Kidney (tissue), 13 donors: ENCODE measurements at regions not wholly inside any gene's neighbourhood (a gene's known extent, or its start where the extent isn't known, plus 50 kb on each side); places are given as distances from the start of the nearest gene placed in this dataset.
"Not testable (repeated sequence)": the region's sequence is repeated elsewhere in the genome, so short reads cannot be mapped to it uniquely, and the experiment has no call there.

Source experiments
- DNase-seq, 5 donors: peaks; one replicate each; pipeline ENCODE4 v3.0.0-alpha.2; 2013 to 2020
- FAIRE-seq: peaks from 2 replicates; lab custom pipeline; 2012; peaks lifted over from hg19 to GRCh38; lab: Jason Lieb, UNC
- H3K27ac ChIP-seq, 2 donors: one replicate each; pipeline ENCODE4 v1.7.0; 2013; ENCODE audit warnings: low read depth in 2 of 2, low read length in 2 of 2, inconsistent platforms in 1 of 2
- H3K27me3 ChIP-seq: one replicate; pipeline ENCODE4 v1.7.1; 2013; ENCODE audit warnings: low read length, inconsistent platforms; ENCODE audit not compliant: control insufficient read depth, insufficient read depth
- H3K36me3 ChIP-seq, 3 donors: one replicate each; pipeline versions ENCODE4 v1.7.0 to v1.7.1; 2013; ENCODE audit warnings: low read length in 3 of 3, control low read depth in 1 of 3, inconsistent platforms in 1 of 3; ENCODE audit not compliant: insufficient read depth in 3 of 3, control insufficient read depth in 2 of 3
- H3K4me1 ChIP-seq, 3 donors: one replicate each; pipeline versions ENCODE4 v1.7.0 to v1.7.1; 2013; ENCODE audit warnings: low read length in 3 of 3, inconsistent platforms in 1 of 3, low read depth in 1 of 3; ENCODE audit not compliant: control insufficient read depth in 2 of 3, insufficient read depth in 2 of 3
- H3K4me3 ChIP-seq, 3 donors: one replicate each; pipeline versions ENCODE4 v1.7.0 to v1.8.1; 2013; ENCODE audit warnings: low read length in 3 of 3, control low read depth in 1 of 3, inconsistent platforms in 1 of 3
- H3K9ac ChIP-seq, 3 donors: one replicate each; pipeline versions ENCODE4 v1.7.0 to v1.7.1; 2013; ENCODE audit warnings: low read length in 3 of 3, control low read depth in 1 of 3, inconsistent platforms in 1 of 3
- H3K9me3 ChIP-seq, 3 donors: one replicate each; pipeline versions ENCODE4 v1.7.0 to v1.7.1; 2013; ENCODE audit warnings: low read length in 3 of 3, control low read depth in 1 of 3, inconsistent platforms in 1 of 3; ENCODE audit not compliant: control insufficient read depth in 2 of 3, insufficient read depth in 1 of 3
- CTCF ChIP-seq: IDR thresholded peaks from 3 replicates; pipeline ENCODE4 v1.5.1; 2012; ENCODE audit warnings: mild to moderate bottlenecking, moderate library complexity, borderline replicate concordance; ENCODE audit not compliant: insufficient read depth; ENCODE audit errors: extremely low read depth
- intact Hi-C: fragments of 100-400 bp; cut with DNase I; formaldehyde crosslinking; loops from one replicate; pipeline ENCODE4 v1.11.1; 2022
- donor health status: control.
- donor health status: control.
- donor health status: control.
- donor health status: control.
- donor health status: control.
- donor health status: DM: yes; HTN: yes; CAD: no.
- donor health status: Normal renal cell carcinoma (clear cell type).

GRCh38 chr2:48088994-48089393, 182.7 kb upstream of the FBXO11 start:
- DNase-seq (no peak), FAIRE-seq (no peak)
- H3K27me3 ChIP-seq: no peaks in the 10 kb centered on the region
- intact Hi-C loops: no loop called here
- peaks cover 0 to 2% (median 2%) of the 10 kb centered on the region in 3 donors for H3K9me3 ChIP-seq
- no peak for TF ChIP-seq CTCF
- no peaks in the 10 kb centered on the region for H3K4me1 ChIP-seq
- no peaks in the 10 kb centered on the region for H3K36me3 ChIP-seq
- H3K4me3 ChIP-seq: no peak overlapping the region
- no peak overlapping the region for H3K9ac ChIP-seq
- H3K27ac ChIP-seq: no peak overlapping the region

GRCh38 chr2:48089644-48090043, 183.3 kb upstream of the FBXO11 start:
- no peaks in the 10 kb centered on the region for H3K27me3 ChIP-seq
- peaks cover 0 to 2% (median 2%) of the 10 kb centered on the region in 3 donors for H3K9me3 ChIP-seq
- H3K9ac ChIP-seq: no peak overlapping the region
- H3K4me3 ChIP-seq: no peak overlapping the region
- no peaks in the 10 kb centered on the region for H3K4me1 ChIP-seq
- intact Hi-C loops: no loop called here
- DNase-seq (no peak), FAIRE-seq (no peak)
- no peaks in the 10 kb centered on the region for H3K36me3 ChIP-seq
- TF ChIP-seq CTCF: no peak
- no peak overlapping the region for H3K27ac ChIP-seq

GRCh38 chr2:48092846-48093803, 186.8 kb upstream of the FBXO11 start:
- intact Hi-C loops: no loop called here
- Histone ChIP-seq H3K4me1 (no peaks in the 10 kb centered on the region), H3K9ac (no peak overlapping the region), H3K9me3 (peaks cover 0 to 2% (median 2%) of the 10 kb centered on the region in 3 donors), H3K4me3 (no peak overlapping the region), H3K36me3 (no peaks in the 10 kb centered on the region), H3K27me3 (no peaks in the 10 kb centered on the region), H3K27ac (no peak overlapping the region)
- TF ChIP-seq CTCF: no peak
- DNase-seq: no peak
- FAIRE-seq: no peak

- H3K27ac ChIP-seq, H3K9me3 ChIP-seq, DNase-seq, H3K4me1 ChIP-seq, H3K36me3 ChIP-seq, intact Hi-C loops, H3K4me3 ChIP-seq, H3K27me3 ChIP-seq, H3K9ac ChIP-seq, FAIRE-seq: not testable (repeated sequence)
These were observed 190.5 kb upstream of the FBXO11 start for GRCh38 chr2:48096765-48097164.
